H1 (cell line): ENCODE measurements at regions not wholly inside any gene's neighbourhood (a gene's known extent, or its start where the extent isn't known, plus 50 kb on each side); places are given as distances from the start of the nearest gene placed in this dataset.

Experiments
- EP300 ChIP-seq, 2 experiments: IDR thresholded peaks; 1 replicate in 1 of 2; 2 replicates in 1 of 2; pipeline ENCODE4 v1.6.1; 2011 to 2012; ENCODE audit warnings: low read depth in 2 of 2, low read length in 2 of 2, mild to moderate bottlenecking in 2 of 2, borderline replicate concordance in 1 of 2, inconsistent platforms in 1 of 2, moderate library complexity in 1 of 2
- HDAC2 ChIP-seq, 2 experiments: fragments of 300-600 bp in 1 of 2; sonication (generic) in 1 of 2; IDR thresholded peaks; 2 replicates each; pipeline ENCODE4 v1.6.1; 2011 to 2012; ENCODE audit warnings: low read depth in 2 of 2, low read length in 2 of 2, mild to moderate bottlenecking in 2 of 2, moderate library complexity in 2 of 2, borderline replicate concordance in 1 of 2, inconsistent platforms in 1 of 2
- HDAC6 ChIP-seq: IDR thresholded peaks from one replicate; pipeline ENCODE4 v1.7.1; 2012; ENCODE audit warnings: low read depth, mild to moderate bottlenecking, inconsistent platforms, low read length, moderate library complexity
- POLR2A ChIP-seq, 2 experiments: IDR thresholded peaks; 1 replicate in 1 of 2; 2 replicates in 1 of 2; pipeline ENCODE4 v1.6.1; 2011; ENCODE audit warnings: low read depth in 2 of 2, low read length in 2 of 2, mild to moderate bottlenecking in 2 of 2; ENCODE audit errors: control extremely low read depth in 1 of 2
- POLR2AphosphoS5 ChIP-seq: IDR thresholded peaks from 2 replicates; pipeline ENCODE4 v1.6.1; 2011; ENCODE audit warnings: low read depth, low read length
- SP4 ChIP-seq: IDR thresholded peaks from 2 replicates; pipeline ENCODE4 v1.6.1; 2012; ENCODE audit warnings: low read length, inconsistent platforms
- TCF12 ChIP-seq: IDR thresholded peaks from 2 replicates; pipeline ENCODE4 v1.6.1; 2011; ENCODE audit warnings: low read depth, mild to moderate bottlenecking, low read length
- YY1 ChIP-seq: IDR thresholded peaks from 2 replicates; pipeline ENCODE4 v1.6.1; 2011; ENCODE audit warnings: low read depth, mild to moderate bottlenecking, low read length
- TF ChIP-seq, protein P1 (sequence below), 3 experiments: IDR thresholded peaks; 1 replicate in 2 of 3; 2 replicates in 1 of 3; pipeline versions ENCODE4 v1.5.1 to v1.6.1; 2011; ENCODE audit warnings: low read length in 3 of 3, mild to moderate bottlenecking in 3 of 3, inconsistent platforms in 2 of 3, low read depth in 1 of 3, moderate library complexity in 1 of 3; ENCODE audit not compliant: insufficient read depth in 1 of 3; ENCODE audit errors: control extremely low read depth in 1 of 3
- TF ChIP-seq, protein P2 (sequence below): IDR thresholded peaks from 2 replicates; pipeline ENCODE4 v1.6.1; 2012; ENCODE audit warnings: inconsistent platforms

DNA sequence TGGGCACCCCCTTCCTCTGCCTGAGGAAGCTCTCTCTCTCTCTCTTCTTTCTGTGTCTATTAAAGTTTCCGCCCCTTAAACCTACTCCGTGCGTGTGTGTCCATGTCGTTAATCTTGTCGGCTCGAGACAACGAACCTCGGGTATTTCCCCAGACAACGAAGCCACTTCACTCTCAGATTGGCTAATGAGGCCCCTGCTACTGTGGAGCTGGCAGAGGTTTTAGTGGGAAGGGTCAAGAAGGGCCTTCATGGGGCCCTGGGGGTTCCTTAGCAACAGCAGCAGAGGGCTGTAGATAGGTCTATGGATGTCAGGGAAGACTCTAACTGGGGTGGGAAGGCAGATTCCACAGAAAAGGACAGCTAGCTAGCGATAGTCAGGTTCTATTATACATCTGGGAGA is 239.8 kb upstream of the RAB4A start:
- TF ChIP-seq YY1, result no peak
- TF ChIP-seq, protein P1, sequence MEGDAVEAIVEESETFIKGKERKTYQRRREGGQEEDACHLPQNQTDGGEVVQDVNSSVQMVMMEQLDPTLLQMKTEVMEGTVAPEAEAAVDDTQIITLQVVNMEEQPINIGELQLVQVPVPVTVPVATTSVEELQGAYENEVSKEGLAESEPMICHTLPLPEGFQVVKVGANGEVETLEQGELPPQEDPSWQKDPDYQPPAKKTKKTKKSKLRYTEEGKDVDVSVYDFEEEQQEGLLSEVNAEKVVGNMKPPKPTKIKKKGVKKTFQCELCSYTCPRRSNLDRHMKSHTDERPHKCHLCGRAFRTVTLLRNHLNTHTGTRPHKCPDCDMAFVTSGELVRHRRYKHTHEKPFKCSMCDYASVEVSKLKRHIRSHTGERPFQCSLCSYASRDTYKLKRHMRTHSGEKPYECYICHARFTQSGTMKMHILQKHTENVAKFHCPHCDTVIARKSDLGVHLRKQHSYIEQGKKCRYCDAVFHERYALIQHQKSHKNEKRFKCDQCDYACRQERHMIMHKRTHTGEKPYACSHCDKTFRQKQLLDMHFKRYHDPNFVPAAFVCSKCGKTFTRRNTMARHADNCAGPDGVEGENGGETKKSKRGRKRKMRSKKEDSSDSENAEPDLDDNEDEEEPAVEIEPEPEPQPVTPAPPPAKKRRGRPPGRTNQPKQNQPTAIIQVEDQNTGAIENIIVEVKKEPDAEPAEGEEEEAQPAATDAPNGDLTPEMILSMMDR (IDR thresholded peaks at IDR 0.05; ENCODE audit: control extremely low read depth in 1 of 3, insufficient read depth in 1 of 3, low read depth in 1 of 3, low read length in 3 of 3), result no peak
- no peak for TF ChIP-seq TCF12
- no peak for TF ChIP-seq EP300 (IDR thresholded peaks at IDR 0.05; ENCODE audit: borderline replicate concordance in 1 of 2, low read depth in 2 of 2, low read length in 2 of 2)
- no peak for TF ChIP-seq POLR2AphosphoS5
- TF ChIP-seq POLR2A (IDR thresholded peaks at IDR 0.05; ENCODE audit: control extremely low read depth in 1 of 2, low read depth in 2 of 2, low read length in 2 of 2), result no peak
- no peak for TF ChIP-seq SP4
- TF ChIP-seq, protein P2, sequence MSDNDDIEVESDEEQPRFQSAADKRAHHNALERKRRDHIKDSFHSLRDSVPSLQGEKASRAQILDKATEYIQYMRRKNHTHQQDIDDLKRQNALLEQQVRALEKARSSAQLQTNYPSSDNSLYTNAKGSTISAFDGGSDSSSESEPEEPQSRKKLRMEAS, result no peak
- TF ChIP-seq HDAC6, result no peak
- no peak for TF ChIP-seq HDAC2 (IDR thresholded peaks at IDR 0.05; ENCODE audit: borderline replicate concordance in 1 of 2, low read depth in 2 of 2, low read length in 2 of 2)
